BJ (cell line): ENCODE measurements at regions not wholly inside any gene's neighbourhood (a gene's known extent, or its start where the extent isn't known, plus 50 kb on each side); places are given as distances from the start of the nearest gene placed in this dataset.
"Not testable (repeated sequence)": the region's sequence is repeated elsewhere in the genome, so short reads cannot be mapped to it uniquely, and the experiment has no call there.

ENCODE experiments used
- CTCF ChIA-PET: fragments of 350-600 bp; formaldehyde crosslinking; extraction: SDS; loops from one replicate; lab custom pipeline; 2021; ENCODE audit warnings: antibody characterized with exemption, inconsistent platforms; lab: Yijun Ruan, JAX
- POLR2A ChIA-PET: fragments of 300-600 bp; sonication (Branson Sonifier 250); formaldehyde crosslinking; extraction: SDS; loops from one replicate; lab custom pipeline; 2021; ENCODE audit warnings: antibody characterized with exemption; lab: Charles Lee
- DNase-seq: peaks from one replicate; pipeline ENCODE4 v3.0.0-alpha.2; 2011; ENCODE audit warnings: low read depth
- H3K27me3 ChIP-seq: 2 replicates; pipeline ENCODE4 v1.6.0; 2011; ENCODE audit warnings: low read length; ENCODE audit not compliant: control insufficient read depth, insufficient read depth
- H3K36me3 ChIP-seq: 2 replicates; pipeline ENCODE4 v1.5.1; 2011; ENCODE audit warnings: low read length; ENCODE audit not compliant: control insufficient read depth, insufficient read depth
- H3K4me3 ChIP-seq: 2 replicates; pipeline ENCODE4 v1.5.1; 2011; ENCODE audit warnings: low read depth, mild to moderate bottlenecking, control low read depth, low read length
- CTCF ChIP-seq: IDR thresholded peaks from 2 replicates; pipeline ENCODE4 v1.5.1; 2011; ENCODE audit warnings: low read depth, mild to moderate bottlenecking, control low read depth, inconsistent platforms, low read length, moderate library complexity; ENCODE audit not compliant: insufficient read depth

- Histone ChIP-seq H3K4me3 (no peak overlapping the region), H3K36me3 (no peaks in the 10 kb centered on the region), H3K27me3 (no peaks in the 10 kb centered on the region)
- POLR2A ChIA-PET = no interaction called here
- TF ChIP-seq CTCF = no peak
- DNase-seq = no peak
- CTCF ChIA-PET = no interaction called here
Observed at GRCh38 chr5:45110399-45110798, 301.7 kb downstream of the MRPS30 start.

GRCh38 chr5:45113726-45114125 is 305.0 kb downstream of the MRPS30 start:
- ChIA-PET CTCF (no interaction called here), POLR2A (no interaction called here)
- Histone ChIP-seq H3K4me3 (no peak overlapping the region), H3K36me3 (no peaks in the 10 kb centered on the region), H3K27me3 (no peaks in the 10 kb centered on the region)
- no peak for DNase-seq
- no peak for TF ChIP-seq CTCF

GRCh38 chr5:45132972-45133371 is 324.2 kb downstream of the MRPS30 start:
- ChIA-PET POLR2A (no interaction called here), CTCF (interaction anchor here (1.2 kb wide), 1 partner anchor 44 kb away, joined by 3 read pairs; no protein-coding TSS in a partner anchor)
- no peaks in the 10 kb centered on the region for H3K36me3 ChIP-seq
- DNase-seq = no peak
- TF ChIP-seq CTCF = no peak
- H3K4me3 ChIP-seq = no peak overlapping the region
- H3K27me3 ChIP-seq = no peaks in the 10 kb centered on the region

GRCh38 chr5:45162974-45163373 is 354.2 kb downstream of the MRPS30 start:
- POLR2A ChIA-PET = no interaction called here
- no peaks in the 10 kb centered on the region for H3K36me3 ChIP-seq
- no peak for TF ChIP-seq CTCF
- CTCF ChIA-PET = no interaction called here
- DNase-seq = no peak
- no peaks in the 10 kb centered on the region for H3K27me3 ChIP-seq
- no peak overlapping the region for H3K4me3 ChIP-seq

GRCh38 chr5:45171563-45171962 is 362.8 kb downstream of the MRPS30 start:
- no peaks in the 10 kb centered on the region for H3K36me3 ChIP-seq
- DNase-seq = no peak
- ChIA-PET POLR2A (no interaction called here), CTCF (no interaction called here)
- TF ChIP-seq CTCF = no peak
- no peak overlapping the region for H3K4me3 ChIP-seq
- H3K27me3 ChIP-seq = no peaks in the 10 kb centered on the region

- H3K36me3 ChIP-seq, H3K4me3 ChIP-seq, H3K27me3 ChIP-seq, DNase-seq, POLR2A ChIA-PET: not testable (repeated sequence)
- CTCF ChIA-PET = interaction anchor here (0.7 kb wide), 1 partner anchor 16 kb away, joined by 3 read pairs; no protein-coding TSS in a partner anchor
Observed at GRCh38 chr5:45172634-45173033, 363.9 kb downstream of the MRPS30 start.
